Heart right ventricle (tissue), 16 donors: ENCODE measurements at regions not wholly inside any gene's neighbourhood (a gene's known extent, or its start where the extent isn't known, plus 50 kb on each side); places are given as distances from the start of the nearest gene placed in this dataset.

Experiments used
- ATAC-seq, 8 donors: fragments of 200-7000 bp; cut with Tn5 transposase; one replicate each; pipeline ENCODE4 v1.9.1; 2020; ENCODE audit warnings: mild to moderate bottlenecking in 8 of 8, moderate library complexity in 8 of 8, moderate number of reproducible peaks in 1 of 8
- DNase-seq, 2 donors: peaks; one replicate each; pipeline ENCODE4 v3.0.0-alpha.2; 2020
- H3K27ac ChIP-seq, 10 donors: fragments of 200-600 bp; sonication (generic) in 2 of 10; one replicate each; pipeline versions ENCODE4 v1.5.0 to v1.8.0; 2020 to 2022; ENCODE audit warnings: mild to moderate bottlenecking in 3 of 10
- H3K27me3 ChIP-seq, 7 donors: fragments of 200-600 bp; one replicate each; pipeline ENCODE4 v1.8.0; 2021 to 2022; ENCODE audit warnings: mild to moderate bottlenecking in 2 of 7
- H3K36me3 ChIP-seq, 9 donors: fragments of 200-600 bp; sonication (generic) in 1 of 9; one replicate each; pipeline versions ENCODE4 v1.5.0 to v1.8.0; 2020 to 2022; ENCODE audit warnings: mild to moderate bottlenecking in 2 of 9
- H3K4me1 ChIP-seq, 9 donors: fragments of 200-600 bp; sonication (generic) in 1 of 9; one replicate each; pipeline versions ENCODE4 v1.5.0 to v1.8.0; 2020 to 2022; ENCODE audit warnings: mild to moderate bottlenecking in 4 of 9
- H3K4me3 ChIP-seq, 10 donors: fragments of 200-600 bp; sonication (generic) in 2 of 10; one replicate each; pipeline versions ENCODE4 v1.5.0 to v1.8.0; 2020 to 2022; ENCODE audit warnings: mild to moderate bottlenecking in 7 of 10, moderate library complexity in 2 of 10
- H3K9me3 ChIP-seq, 11 donors: fragments of 200-600 bp in 10 of 11; sonication (generic) in 2 of 11; one replicate each; pipeline versions ENCODE4 v1.5.0 to v1.8.0; 2013 to 2022; ENCODE audit warnings: mild to moderate bottlenecking in 2 of 11, control low read depth in 1 of 11, moderate library complexity in 1 of 11
- WGBS, 2 donors: extraction: QIAGEN DNeasy Blood & Tissue Kit; methylation state at CpG; one replicate each; pipeline ENCODE4 v1.1.7; 2013; ENCODE audit warnings: inconsistent platforms in 1 of 2; 5-methylcytosine and 5-hydroxymethylcytosine counted together
- intact Hi-C, 10 donors: fragments of 100-400 bp; cut with DNase I; formaldehyde crosslinking; loops; one replicate each; pipeline versions ENCODE4 v1.11.1 to v1.14.2; 2022
- TF ChIP-seq, protein P1 (sequence below), 9 donors: fragments of 200-600 bp; sonication (generic) in 2 of 9; IDR thresholded peaks; one replicate each; pipeline versions ENCODE4 v1.5.0 to v1.8.0; 2021 to 2022; ENCODE audit warnings: antibody characterized with exemption in 9 of 9, mild to moderate bottlenecking in 5 of 9, moderate library complexity in 1 of 9
- donor health status: Arrhythmogenic right ventricular cardiomyopathy.
- donor health status: ischemic (EF 13 %, LVEDD 7.1; RV severe dilation, severe dysfunction).
- donor health status: healthy with polysubstance abuse.
- donor health status: DM: no; HTN: yes; CAD: no.
- donor health status: DM: no; HTN: no; CAD: no.
- donor health status: ischemic (EF 25% LVEDD 6.9; RV normal size, moderate dysfunction).
- donor health status: ischemic (EF 25% LVEDD 5.7; RV mildly dilated, moderate dysfunction).
- donor health status: healthy.
- donor health status: DM: yes; HTN: yes; CAD: no.
- donor health status: Ischemic cardiomyopathy.
- donor health status: ischemic (EF 35%, LVEDD 5.7; RV mildly dilated, moderate dysfunction).
- donor health status: nonischemic (EF 11% LVEDD 7.7; RV severe dilation, severe dysfunction).
- donor health status: DM: yes; HTN: yes; CAD: no.
- donor health status: PGD.
- donor health status: ischemic (EF 29% LVEDD 5.4; RV normal size, mild dysfunction).
- donor health status: nonischemic (EF 23%, LVEDD 6.1; RV moderate dilation, normal function).

DNA sequence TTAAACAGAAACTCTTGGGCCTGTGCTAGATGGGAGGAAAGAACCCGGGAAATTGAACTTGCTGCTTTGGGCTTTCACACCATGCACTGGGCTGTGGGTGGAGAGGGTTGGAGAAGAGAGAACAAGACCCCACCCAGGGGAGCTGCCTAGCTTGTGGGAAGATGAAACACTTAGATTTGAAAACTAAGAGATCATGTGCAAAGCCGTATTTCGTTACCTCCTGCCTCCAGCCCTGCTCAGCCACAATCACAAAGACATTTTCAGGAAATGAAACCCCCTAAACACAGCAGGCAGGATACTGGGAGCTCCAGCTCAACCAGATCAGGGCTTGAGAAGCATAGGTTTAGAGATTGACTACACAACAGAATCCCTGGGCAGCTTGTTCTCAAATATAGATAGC lies 183.0 kb upstream of the C2CD4B start:
- no peak for DNase-seq
- 80 to 93% methylated on average over 3 of the region's 3 CpGs for WGBS, 2 donors
- Histone ChIP-seq H3K4me3 (no peak overlapping the region), H3K27me3 (no peaks in the 10 kb centered on the region), H3K27ac (no peak overlapping the region), H3K9me3 (peaks cover 0 to 6% (median 0%) of the 10 kb centered on the region in 11 donors), H3K36me3 (no peaks in the 10 kb centered on the region), H3K4me1 (no peaks in the 10 kb centered on the region)
- intact Hi-C loops: no loop called here
- TF ChIP-seq, protein P1, sequence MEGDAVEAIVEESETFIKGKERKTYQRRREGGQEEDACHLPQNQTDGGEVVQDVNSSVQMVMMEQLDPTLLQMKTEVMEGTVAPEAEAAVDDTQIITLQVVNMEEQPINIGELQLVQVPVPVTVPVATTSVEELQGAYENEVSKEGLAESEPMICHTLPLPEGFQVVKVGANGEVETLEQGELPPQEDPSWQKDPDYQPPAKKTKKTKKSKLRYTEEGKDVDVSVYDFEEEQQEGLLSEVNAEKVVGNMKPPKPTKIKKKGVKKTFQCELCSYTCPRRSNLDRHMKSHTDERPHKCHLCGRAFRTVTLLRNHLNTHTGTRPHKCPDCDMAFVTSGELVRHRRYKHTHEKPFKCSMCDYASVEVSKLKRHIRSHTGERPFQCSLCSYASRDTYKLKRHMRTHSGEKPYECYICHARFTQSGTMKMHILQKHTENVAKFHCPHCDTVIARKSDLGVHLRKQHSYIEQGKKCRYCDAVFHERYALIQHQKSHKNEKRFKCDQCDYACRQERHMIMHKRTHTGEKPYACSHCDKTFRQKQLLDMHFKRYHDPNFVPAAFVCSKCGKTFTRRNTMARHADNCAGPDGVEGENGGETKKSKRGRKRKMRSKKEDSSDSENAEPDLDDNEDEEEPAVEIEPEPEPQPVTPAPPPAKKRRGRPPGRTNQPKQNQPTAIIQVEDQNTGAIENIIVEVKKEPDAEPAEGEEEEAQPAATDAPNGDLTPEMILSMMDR (IDR thresholded peaks at IDR 0.05): no peak
- no peak for ATAC-seq

DNA sequence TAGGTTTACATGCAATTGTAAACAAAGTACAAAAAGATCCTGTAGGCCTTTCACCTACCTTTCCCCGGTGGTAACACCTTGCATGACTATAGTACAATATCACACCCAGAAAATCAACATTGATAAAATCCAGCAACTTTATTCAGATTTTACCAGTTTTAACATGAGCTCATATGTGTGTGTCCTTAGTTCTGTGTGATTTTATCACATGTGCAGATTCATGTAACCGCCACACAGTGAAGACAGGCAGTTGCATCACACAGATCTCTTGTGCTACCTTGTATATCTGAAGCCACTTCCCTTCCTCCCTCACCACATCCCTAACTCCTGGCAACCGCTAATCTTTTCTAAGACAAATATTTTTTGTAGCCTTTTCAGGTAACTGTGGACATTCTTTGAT lies 183.5 kb upstream of the C2CD4B start:
- intact Hi-C loops: no loop called here
- ATAC-seq: no peak
- TF ChIP-seq, protein P1 (IDR thresholded peaks at IDR 0.05): no peak

DNA sequence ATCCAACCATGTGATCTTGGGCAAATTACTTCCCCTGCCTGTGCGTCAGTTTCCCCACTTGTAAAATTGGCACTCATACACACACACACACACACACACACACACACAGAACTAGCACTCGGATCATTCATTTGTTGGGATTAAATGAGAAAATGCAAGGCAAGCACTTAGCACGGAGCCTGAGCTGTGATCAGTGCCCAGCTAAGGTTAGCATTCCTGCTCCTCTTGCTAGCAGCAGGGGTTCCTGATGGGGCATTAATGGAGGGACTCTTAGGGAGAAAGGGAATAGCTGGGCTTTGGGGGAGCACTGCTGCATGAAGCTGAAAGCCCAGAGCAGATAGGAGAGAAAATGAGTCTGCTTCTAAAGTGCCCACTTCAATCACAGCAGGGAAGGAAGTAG lies 187.7 kb upstream of the C2CD4B start:
- intact Hi-C loops: no loop called here
- H3K4me3 ChIP-seq: no peak overlapping the region
- DNase-seq: no peak
- no peak overlapping the region for H3K27ac ChIP-seq
- no peaks in the 10 kb centered on the region for H3K9me3 ChIP-seq
- ATAC-seq: no peak
- no peaks in the 10 kb centered on the region for H3K36me3 ChIP-seq
- no peaks in the 10 kb centered on the region for H3K4me1 ChIP-seq
- 80 to 87% methylated on average over 3 of the region's 3 CpGs for WGBS, 2 donors
- TF ChIP-seq, protein P1 (IDR thresholded peaks at IDR 0.05): no peak
- H3K27me3 ChIP-seq: peaks cover 0 to 4% (median 0%) of the 10 kb centered on the region in 7 donors

More for the DNA sequence above, 183.5 kb upstream of the C2CD4B start:
- H3K27me3 ChIP-seq: no peaks in the 10 kb centered on the region
- 88 to 94% methylated on average over 3 of the region's 3 CpGs for WGBS, 2 donors
- no peak for DNase-seq
- H3K4me3 ChIP-seq: no peak overlapping the region
- no peaks in the 10 kb centered on the region for H3K4me1 ChIP-seq
- no peaks in the 10 kb centered on the region for H3K36me3 ChIP-seq
- H3K27ac ChIP-seq: no peak overlapping the region
- peaks cover 0 to 6% (median 0%) of the 10 kb centered on the region in 11 donors for H3K9me3 ChIP-seq

DNA sequence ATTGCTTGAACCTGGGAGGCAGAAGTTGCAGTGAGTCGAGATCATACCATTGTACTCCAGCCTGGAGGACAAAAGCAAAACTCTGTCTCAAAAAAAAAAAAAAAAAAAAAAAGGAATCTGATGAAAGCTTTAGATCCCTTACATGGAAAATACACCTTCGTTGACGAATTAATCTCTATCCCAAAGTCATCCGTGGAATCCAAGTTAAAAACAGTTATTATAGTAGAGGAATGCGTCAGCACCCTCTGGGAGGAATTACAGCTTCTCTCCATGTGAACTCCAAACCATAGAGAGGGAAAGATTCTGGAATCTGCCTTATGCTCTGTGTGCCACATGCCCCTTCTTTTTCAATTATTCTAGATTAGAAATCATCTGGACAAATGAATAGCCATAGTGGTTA lies 192.3 kb upstream of the C2CD4B start:
- WGBS, 2 donors: 68 to 69% methylated on average over 5 of the region's 5 CpGs
- DNase-seq (no peak), ATAC-seq (no peak)
- intact Hi-C loops: no loop called here
- H3K4me1 ChIP-seq: no peaks in the 10 kb centered on the region
- H3K27me3 ChIP-seq: peaks cover 0 to 16% (median 0%) of the 10 kb centered on the region in 7 donors
- H3K36me3 ChIP-seq: no peaks in the 10 kb centered on the region
- no peak overlapping the region for H3K27ac ChIP-seq
- TF ChIP-seq, protein P1 (IDR thresholded peaks at IDR 0.05): no peak
- H3K9me3 ChIP-seq: no peaks in the 10 kb centered on the region
- no peak overlapping the region for H3K4me3 ChIP-seq
